ENCODE measurements at regions not wholly inside any gene's neighbourhood (a gene's known extent, or its start where the extent isn't known, plus 50 kb on each side); places are given as distances from the start of the nearest gene placed in this dataset.
A peak's percentile ranks its signal among the peaks of the same experiment; 100 is the strongest.

DNA sequence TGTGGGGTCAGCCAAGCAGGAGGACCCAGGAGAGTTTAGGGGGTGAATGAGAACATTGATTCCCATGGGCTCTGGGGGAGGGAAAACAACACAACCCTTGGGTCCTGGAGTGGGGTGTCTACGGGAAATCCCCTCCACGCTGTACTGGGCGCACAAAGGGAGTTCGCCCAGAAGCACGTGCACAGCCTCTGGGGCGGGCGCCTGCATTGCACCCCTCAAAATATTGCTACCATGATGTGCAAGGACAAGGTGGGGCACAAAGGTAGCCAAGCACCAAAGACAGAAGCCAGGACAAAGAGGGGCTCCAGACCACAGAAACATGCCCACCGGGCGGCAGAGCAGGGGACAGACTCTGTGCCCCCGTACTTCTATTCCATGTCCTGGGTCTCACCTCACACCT, 74.9 kb upstream of the EIF5 start (continued):
- TF ChIP-seq ZNF24 (tag by site-specific recombination; IDR thresholded peaks at IDR 0.05), result no peak
- TF ChIP-seq SP3 (tag by site-specific recombination; IDR thresholded peaks at IDR 0.05), result no peak
- no peak for TF ChIP-seq ZNF394 (tag by site-specific recombination; IDR thresholded peaks at IDR 0.05; ENCODE audit: borderline replicate concordance)
- no peak for TF ChIP-seq ZNF623 (tag by site-specific recombination; IDR thresholded peaks at IDR 0.05)

DNA sequence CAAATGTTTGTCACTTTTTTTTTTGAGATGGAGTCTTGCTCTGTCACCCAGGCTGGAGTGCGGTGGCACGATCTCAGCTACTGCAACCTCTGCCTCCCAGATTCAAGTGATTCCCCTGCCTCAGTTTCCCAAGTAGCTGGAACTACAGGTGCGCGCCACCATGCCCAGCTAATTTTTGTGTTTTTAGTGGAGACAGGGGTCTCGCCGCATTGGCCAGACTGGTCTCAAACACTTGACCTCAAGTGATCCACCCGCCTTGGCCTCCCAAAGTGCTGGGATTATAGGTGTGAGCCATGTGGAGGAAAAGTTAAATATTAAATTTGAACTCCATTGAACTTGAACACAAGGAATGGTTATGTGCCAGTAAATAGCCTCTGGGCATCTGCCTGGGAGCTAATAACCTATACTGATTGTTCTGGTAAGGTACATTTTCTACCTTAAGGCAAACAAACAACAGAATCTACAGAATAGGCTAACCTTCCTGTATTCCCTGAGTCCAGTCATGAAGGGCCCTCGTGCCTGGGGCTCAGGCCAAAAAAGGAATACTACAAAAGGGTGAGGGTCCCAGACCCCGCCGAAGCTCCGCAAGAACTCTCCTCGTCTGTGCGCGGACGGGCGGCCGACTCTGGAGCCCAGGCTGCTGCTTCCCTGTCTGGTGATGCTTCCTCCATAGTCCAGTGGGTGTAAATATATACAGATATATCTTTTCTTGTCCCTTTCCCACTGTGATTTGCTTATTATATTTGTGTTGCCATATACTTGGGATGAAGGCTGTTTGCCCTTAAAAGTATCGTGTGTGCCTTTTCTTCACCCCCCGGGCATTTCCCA, 74.0 kb upstream of the EIF5 start:
- Histone ChIP-seq H3K36me3 (ENCODE audit: control insufficient read depth in 2 of 2, insufficient read depth in 1 of 2, low read length in 2 of 2) (no peaks in the 10 kb centered on the region), H3K4me1 (ENCODE audit: control insufficient read depth, insufficient read depth, low read length) (0 out of 2 replicates have a peak, but pooled peaks cover 3% of the 10 kb centered on the region), H3K9me3 (ENCODE audit: control insufficient read depth, insufficient read depth, low read depth, low read length) (no peaks in the 10 kb centered on the region), H3K4me3 (ENCODE audit: low read depth, low read length) (peak overlapping the region; percentile 33), H3K27ac (ENCODE audit: extremely low read depth, low read depth, low read length) (peak overlapping the region; percentile 48; the same call in 1 of the 2 replicates)
- POLR2A ChIA-PET, result no interaction called here
- CTCF ChIA-PET, result interaction anchor here (0.6 kb wide), 1 partner anchor 32 kb away, joined by 4 read pairs; no protein-coding TSS in a partner anchor
- TF ChIP-seq ZNF112 (tag by site-specific recombination; IDR thresholded peaks at IDR 0.05) (no peak), ZNF426 (tag by site-specific recombination; IDR thresholded peaks at IDR 0.05) (no peak), ZNF600 (tag by site-specific recombination; IDR thresholded peaks at IDR 0.05) (no peak), ZNF366 (tag by site-specific recombination; conservative IDR thresholded peaks at IDR 0.05) (no peak)
- TF ChIP-seq, protein P1, sequence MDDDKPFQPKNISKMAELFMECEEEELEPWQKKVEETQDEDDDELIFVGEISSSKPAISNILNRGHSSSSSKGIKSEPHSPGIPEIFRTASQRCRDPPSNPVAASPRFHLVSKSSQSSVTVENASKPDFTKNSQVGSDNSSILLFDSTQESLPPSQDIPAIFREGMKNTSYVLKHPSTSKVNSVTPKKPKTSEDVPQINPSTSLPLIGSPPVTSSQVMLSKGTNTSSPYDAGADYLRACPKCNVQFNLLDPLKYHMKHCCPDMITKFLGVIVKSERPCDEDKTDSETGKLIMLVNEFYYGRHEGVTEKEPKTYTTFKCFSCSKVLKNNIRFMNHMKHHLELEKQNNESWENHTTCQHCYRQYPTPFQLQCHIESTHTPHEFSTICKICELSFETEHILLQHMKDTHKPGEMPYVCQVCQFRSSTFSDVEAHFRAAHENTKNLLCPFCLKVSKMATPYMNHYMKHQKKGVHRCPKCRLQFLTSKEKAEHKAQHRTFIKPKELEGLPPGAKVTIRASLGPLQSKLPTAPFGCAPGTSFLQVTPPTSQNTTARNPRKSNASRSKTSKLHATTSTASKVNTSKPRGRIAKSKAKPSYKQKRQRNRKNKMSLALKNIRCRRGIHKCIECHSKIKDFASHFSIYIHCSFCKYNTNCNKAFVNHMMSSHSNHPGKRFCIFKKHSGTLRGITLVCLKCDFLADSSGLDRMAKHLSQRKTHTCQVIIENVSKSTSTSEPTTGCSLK (tag by site-specific recombination; IDR thresholded peaks at IDR 0.05), result no peak
- TF ChIP-seq, protein P2, sequence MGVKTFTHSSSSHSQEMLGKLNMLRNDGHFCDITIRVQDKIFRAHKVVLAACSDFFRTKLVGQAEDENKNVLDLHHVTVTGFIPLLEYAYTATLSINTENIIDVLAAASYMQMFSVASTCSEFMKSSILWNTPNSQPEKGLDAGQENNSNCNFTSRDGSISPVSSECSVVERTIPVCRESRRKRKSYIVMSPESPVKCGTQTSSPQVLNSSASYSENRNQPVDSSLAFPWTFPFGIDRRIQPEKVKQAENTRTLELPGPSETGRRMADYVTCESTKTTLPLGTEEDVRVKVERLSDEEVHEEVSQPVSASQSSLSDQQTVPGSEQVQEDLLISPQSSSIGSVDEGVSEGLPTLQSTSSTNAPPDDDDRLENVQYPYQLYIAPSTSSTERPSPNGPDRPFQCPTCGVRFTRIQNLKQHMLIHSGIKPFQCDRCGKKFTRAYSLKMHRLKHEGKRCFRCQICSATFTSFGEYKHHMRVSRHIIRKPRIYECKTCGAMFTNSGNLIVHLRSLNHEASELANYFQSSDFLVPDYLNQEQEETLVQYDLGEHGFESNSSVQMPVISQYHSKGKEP (tag by site-specific recombination; IDR thresholded peaks at IDR 0.05), result no peak

DNA sequence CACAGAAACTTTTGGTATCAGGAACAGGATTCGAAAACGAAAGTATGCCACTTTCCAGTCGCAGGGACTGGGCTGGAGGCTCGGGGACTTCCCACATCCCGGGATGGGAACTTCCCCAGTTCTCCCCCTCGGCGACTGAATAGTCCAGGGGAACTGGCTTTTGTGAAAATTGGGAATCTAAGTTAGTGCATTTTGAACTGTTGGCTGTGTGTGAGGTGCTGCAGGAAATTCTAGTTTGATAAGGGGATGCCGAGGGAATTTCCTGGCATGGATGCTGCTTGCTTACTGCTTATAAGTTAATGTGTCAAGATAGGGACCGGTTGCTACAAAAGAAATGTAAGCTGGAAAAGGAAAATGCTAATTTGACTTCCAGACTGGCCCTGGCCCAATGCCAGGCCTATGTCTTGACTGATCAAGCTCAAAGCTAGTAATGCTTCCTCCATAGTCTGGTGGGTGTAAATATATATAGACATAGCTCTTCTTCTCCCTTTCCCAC, 73.4 kb upstream of the EIF5 start:
- no peaks in the 10 kb centered on the region for H3K9me3 ChIP-seq (ENCODE audit: control insufficient read depth, insufficient read depth, low read depth, low read length)
- H3K4me1 ChIP-seq (ENCODE audit: control insufficient read depth, insufficient read depth, low read length), result 0 out of 2 replicates have a peak, but pooled peaks cover 3% of the 10 kb centered on the region
- CTCF ChIA-PET, result interaction anchor here (0.6 kb wide), 2 partner anchors 32 to 513 kb away, joined by 3 to 4 read pairs; no protein-coding TSS in a partner anchor
- H3K36me3 ChIP-seq (ENCODE audit: control insufficient read depth in 2 of 2, insufficient read depth in 1 of 2, low read length in 2 of 2), result no peaks in the 10 kb centered on the region
- POLR2A ChIA-PET, result interaction anchor here (0.6 kb wide), 1 partner anchor 128 kb away, joined by 3 read pairs; no protein-coding TSS in a partner anchor
- H3K4me3 ChIP-seq (ENCODE audit: low read depth, low read length), result peak overlapping the region; percentile 33
- H3K27ac ChIP-seq (ENCODE audit: extremely low read depth, low read depth, low read length), result peak overlapping the region; percentile 48; the same call in 1 of the 2 replicates
- TF ChIP-seq ZEB2 (tag by site-specific recombination; IDR thresholded peaks at IDR 0.05) (no peak), KLF16 (tag by site-specific recombination; IDR thresholded peaks at IDR 0.05) (no peak), ZNF629 (tag by site-specific recombination; IDR thresholded peaks at IDR 0.05) (no peak), GLIS2 (tag by site-specific recombination; IDR thresholded peaks at IDR 0.05) (no peak), ZNF266 (tag by site-specific recombination; IDR thresholded peaks at IDR 0.05; ENCODE audit: low read depth) (no peak), SCRT1 (tag by site-specific recombination; IDR thresholded peaks at IDR 0.05; ENCODE audit: borderline replicate concordance) (no peak), ZNF701 (tag by site-specific recombination; IDR thresholded peaks at IDR 0.05) (no peak), ZFP41 (tag by site-specific recombination; IDR thresholded peaks at IDR 0.05; ENCODE audit: borderline replicate concordance) (no peak), ZFP37 (tag by site-specific recombination; IDR thresholded peaks at IDR 0.05) (no peak), ZNF76 (tag by site-specific recombination; IDR thresholded peaks at IDR 0.05; ENCODE audit: borderline replicate concordance, low read depth) (no peak), BCL11B (tag by site-specific recombination; IDR thresholded peaks at IDR 0.05; ENCODE audit: low read depth) (no peak), ZNF366 (tag by site-specific recombination; conservative IDR thresholded peaks at IDR 0.05) (no peak), ZNF157 (tag by site-specific recombination; IDR thresholded peaks at IDR 0.05) (no peak), ZNF521 (tag by site-specific recombination; IDR thresholded peaks at IDR 0.05) (no peak), ZNF623 (tag by site-specific recombination; IDR thresholded peaks at IDR 0.05) (no peak)
- TF ChIP-seq, protein P2 (tag by site-specific recombination; IDR thresholded peaks at IDR 0.05), result no peak

Measured in HEK293 (cell line).